ENCODE measurements at regions not wholly inside any gene's neighbourhood (a gene's known extent, or its start where the extent isn't known, plus 50 kb on each side); places are given as distances from the start of the nearest gene placed in this dataset.

DNA sequence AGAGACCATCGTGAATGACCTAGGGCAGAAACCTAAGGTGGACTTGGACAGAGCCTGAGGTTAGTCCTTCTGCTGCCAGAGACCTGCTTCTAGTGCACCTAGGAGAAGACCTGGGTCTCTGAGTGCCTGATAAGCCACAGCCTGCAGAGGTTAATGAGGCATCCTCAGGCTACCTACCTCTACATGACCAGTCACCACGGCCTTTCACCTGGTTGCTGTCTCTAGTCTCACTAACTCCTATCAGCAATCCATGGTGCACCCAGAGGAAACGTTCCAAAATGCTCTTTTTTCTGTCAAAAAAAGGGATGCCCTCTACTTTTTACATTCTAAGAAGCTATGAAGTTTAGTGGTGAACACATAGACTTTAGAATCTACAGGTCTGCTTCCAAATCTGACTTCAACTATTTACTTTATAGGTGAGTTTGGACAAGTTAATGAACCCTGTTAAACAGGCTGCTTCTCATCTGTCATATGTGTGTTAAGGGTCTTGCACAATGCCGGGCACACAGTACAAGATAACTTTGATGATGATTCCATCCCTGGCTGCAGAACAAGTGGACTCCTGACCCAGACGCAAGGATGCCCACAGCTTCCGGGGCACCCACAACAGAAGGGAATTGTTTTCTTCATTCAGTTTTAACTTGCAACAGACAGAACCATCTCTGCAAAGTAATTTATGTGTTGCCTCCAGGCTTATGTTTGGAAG, 469.9 kb upstream of the CDH5 start:
- no peak for TF ChIP-seq RAD21 (IDR thresholded peaks at IDR 0.05; ENCODE audit: low read depth)
- TF ChIP-seq, protein P1, sequence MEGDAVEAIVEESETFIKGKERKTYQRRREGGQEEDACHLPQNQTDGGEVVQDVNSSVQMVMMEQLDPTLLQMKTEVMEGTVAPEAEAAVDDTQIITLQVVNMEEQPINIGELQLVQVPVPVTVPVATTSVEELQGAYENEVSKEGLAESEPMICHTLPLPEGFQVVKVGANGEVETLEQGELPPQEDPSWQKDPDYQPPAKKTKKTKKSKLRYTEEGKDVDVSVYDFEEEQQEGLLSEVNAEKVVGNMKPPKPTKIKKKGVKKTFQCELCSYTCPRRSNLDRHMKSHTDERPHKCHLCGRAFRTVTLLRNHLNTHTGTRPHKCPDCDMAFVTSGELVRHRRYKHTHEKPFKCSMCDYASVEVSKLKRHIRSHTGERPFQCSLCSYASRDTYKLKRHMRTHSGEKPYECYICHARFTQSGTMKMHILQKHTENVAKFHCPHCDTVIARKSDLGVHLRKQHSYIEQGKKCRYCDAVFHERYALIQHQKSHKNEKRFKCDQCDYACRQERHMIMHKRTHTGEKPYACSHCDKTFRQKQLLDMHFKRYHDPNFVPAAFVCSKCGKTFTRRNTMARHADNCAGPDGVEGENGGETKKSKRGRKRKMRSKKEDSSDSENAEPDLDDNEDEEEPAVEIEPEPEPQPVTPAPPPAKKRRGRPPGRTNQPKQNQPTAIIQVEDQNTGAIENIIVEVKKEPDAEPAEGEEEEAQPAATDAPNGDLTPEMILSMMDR (IDR thresholded peaks at IDR 0.05 in 2 of 3, conservative IDR thresholded peaks at IDR 0.05 in 1 of 3; ENCODE audit: borderline replicate concordance in 1 of 3, insufficient read depth in 1 of 3, low read depth in 2 of 3, low read length in 2 of 3): no peak
- TF ChIP-seq POLR2A (IDR thresholded peaks at IDR 0.05; ENCODE audit: borderline replicate concordance, extremely low read depth, insufficient read depth, insufficient read length): no peak
- TF ChIP-seq, protein P2, sequence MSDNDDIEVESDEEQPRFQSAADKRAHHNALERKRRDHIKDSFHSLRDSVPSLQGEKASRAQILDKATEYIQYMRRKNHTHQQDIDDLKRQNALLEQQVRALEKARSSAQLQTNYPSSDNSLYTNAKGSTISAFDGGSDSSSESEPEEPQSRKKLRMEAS (IDR thresholded peaks at IDR 0.05): no peak
- TF ChIP-seq YY1 (IDR thresholded peaks at IDR 0.05; ENCODE audit: extremely low read depth, insufficient replicate concordance, low read depth, low read length): no peak
- TF ChIP-seq EZH2 (IDR thresholded peaks at IDR 0.05): no peak
